HFF-Myc (cell line): ENCODE measurements at regions not wholly inside any gene's neighbourhood (a gene's known extent, or its start where the extent isn't known, plus 50 kb on each side); places are given as distances from the start of the nearest gene placed in this dataset.

Experiments used
- DNase-seq: peaks from one replicate; pipeline ENCODE4 v3.0.0-alpha.2; 2011; ENCODE audit warnings: low read depth; ENCODE audit errors: extremely low read depth
- H3K4me3 ChIP-seq: replicated peaks from 2 replicates; pipeline ENCODE4 v1.5.1; 2011; ENCODE audit warnings: low read depth, mild to moderate bottlenecking, control low read depth, low read length
- TF ChIP-seq, protein P1 (sequence below): IDR thresholded peaks from 2 replicates; pipeline ENCODE4 v1.5.1; 2012; ENCODE audit warnings: mild to moderate bottlenecking, low read depth, low read length, control low read depth; ENCODE audit errors: missing control alignments

DNA sequence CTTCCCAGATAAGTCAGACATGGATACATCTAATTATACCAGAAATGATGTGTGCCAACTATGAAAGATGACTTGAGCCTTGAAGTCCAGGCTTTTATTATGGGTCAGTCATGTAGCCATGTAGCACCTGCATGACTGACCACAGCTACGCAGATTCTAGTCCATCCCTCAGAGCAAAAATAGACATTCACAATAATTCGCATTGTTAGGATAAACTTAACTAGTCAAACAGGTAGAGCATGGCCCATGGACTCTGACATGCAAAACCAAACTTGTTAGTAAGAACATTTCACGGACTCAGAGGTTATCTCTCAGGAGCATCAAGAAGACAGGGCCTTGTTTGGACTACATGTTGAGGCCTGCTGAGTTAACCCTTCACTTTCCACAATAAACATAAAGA, 132.6 kb downstream of the PWWP3B start:
- TF ChIP-seq, protein P1, sequence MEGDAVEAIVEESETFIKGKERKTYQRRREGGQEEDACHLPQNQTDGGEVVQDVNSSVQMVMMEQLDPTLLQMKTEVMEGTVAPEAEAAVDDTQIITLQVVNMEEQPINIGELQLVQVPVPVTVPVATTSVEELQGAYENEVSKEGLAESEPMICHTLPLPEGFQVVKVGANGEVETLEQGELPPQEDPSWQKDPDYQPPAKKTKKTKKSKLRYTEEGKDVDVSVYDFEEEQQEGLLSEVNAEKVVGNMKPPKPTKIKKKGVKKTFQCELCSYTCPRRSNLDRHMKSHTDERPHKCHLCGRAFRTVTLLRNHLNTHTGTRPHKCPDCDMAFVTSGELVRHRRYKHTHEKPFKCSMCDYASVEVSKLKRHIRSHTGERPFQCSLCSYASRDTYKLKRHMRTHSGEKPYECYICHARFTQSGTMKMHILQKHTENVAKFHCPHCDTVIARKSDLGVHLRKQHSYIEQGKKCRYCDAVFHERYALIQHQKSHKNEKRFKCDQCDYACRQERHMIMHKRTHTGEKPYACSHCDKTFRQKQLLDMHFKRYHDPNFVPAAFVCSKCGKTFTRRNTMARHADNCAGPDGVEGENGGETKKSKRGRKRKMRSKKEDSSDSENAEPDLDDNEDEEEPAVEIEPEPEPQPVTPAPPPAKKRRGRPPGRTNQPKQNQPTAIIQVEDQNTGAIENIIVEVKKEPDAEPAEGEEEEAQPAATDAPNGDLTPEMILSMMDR = no peak
- H3K4me3 ChIP-seq = no peak overlapping the region
- no peak for DNase-seq

DNA sequence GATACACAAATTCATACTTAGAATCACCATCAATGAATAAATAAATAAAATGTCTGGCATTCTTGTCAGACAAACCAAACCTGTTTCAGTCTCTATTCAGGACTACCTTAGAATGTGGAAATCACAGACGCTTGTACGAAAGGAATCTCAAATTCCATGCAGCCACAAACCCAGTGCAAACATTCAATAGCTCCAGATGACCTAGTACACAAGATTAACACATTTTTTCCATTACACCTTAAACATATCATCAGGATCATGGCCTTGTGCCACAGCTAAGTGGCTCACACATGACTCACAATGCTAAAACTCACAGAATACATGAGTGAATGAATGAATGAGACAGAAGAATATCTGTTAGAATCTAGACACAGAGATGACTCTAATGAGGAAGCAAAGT, 134.2 kb downstream of the PWWP3B start:
- no peak for DNase-seq
- no peak overlapping the region for H3K4me3 ChIP-seq
- TF ChIP-seq, protein P1 = no peak

DNA sequence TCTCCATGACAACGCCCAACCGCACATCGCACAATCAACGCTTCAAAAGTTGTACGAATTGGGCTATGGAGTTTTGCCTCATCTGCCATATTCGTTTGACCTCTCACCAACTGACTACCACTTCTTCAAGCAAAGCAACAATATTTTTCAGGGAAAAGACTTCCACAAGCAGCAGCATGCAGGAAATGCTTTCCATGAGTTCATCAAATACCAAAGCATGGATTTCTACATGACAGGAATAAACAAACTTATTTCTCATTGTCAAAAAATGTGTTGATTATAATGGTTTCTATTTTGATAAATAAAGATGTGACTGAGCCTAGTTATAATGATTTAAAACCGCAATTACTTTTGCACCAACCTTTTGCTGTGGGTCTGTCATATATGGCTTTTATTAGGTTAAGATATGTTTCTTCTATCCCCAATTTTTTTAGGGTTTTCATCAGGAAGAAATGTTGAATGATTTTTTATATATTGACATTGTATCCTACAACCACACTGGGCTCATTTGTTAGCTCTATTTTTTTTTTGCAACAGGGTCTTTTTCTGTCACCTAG, 138.4 kb downstream of the PWWP3B start:
- TF ChIP-seq, protein P1 = no peak
- no peak overlapping the region for H3K4me3 ChIP-seq
- DNase-seq = no peak

DNA sequence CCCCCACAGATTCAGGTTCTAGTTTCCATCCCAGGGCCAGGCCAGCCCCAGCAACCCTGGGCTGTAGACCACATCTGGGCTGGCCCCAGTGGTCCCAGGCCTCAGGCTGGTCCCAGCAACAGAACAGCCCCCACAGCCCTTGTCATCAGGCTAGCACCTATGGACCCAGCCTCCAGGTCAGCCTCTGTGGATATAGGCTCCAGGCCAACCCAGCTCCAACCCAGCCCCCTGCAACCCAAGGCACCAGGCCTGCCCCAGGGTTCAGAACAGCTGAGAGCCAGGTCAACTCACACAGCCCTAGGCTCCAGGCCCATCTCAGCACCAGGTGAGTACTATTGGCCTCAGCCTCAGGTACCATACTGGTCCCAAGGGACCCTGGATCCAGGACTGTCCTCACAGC, 155.3 kb downstream of the PWWP3B start:
- no peak for DNase-seq
- no peak overlapping the region for H3K4me3 ChIP-seq
- TF ChIP-seq, protein P1 = no peak

DNA sequence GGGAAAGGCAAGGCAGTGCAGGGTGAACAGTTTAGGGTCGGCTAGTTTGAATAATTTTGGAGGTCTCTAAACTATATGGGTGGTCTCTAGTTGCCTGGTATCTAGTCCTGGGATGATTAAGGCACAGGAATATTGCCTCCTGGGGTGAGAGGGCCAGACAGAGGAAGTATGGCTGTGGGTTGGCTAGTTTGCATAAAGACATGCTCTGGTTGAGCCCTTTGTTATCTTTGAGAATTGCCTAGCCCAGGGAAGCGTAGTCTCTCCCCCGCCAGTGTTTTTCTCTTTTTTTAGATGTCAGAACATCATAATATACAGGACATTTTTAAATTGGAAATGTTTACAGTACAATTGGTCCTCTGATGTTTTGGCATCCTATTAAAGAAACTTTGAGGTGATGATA, 163.5 kb downstream of the PWWP3B start:
- H3K4me3 ChIP-seq = no peak overlapping the region
- TF ChIP-seq, protein P1 = no peak
- DNase-seq = no peak

DNA sequence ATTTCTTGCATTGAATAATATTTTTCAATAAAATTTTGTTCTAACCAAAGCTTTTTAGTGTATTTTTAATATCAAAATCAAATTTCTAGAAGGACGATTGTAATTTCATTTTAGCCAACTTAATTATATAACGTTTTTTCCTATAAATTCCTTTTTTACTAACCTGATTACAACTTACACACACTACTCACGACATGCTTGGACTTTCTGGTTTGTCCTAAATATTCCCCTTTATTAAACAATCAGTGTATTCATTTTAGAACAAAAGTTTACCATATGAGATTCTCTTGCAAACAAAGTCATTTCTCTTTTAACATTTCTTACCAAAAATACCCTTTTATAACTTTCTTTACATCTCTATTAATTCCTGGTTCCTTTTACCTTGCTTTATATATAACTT, 173.7 kb downstream of the PWWP3B start:
- TF ChIP-seq, protein P1 = no peak
- H3K4me3 ChIP-seq = no peak overlapping the region
- DNase-seq = no peak

DNA sequence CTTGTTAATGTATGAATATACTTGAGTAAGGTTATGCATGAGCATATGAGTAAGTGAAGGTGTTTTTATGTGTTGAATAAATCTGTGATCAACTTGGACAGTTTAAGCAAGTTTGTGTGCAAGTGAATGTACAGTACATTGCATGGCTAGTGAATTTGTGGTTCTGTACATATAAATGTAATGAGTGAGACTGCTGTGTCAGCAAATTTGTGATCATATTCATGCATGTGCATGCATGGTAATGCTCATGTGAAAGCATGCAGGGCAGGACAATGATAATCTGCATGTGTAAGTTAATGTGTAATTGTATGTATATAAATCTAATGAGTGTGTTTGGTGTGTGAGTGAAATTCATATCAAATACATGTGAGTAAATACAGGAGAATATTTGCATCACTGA, 188.5 kb downstream of the PWWP3B start:
- no peak for DNase-seq
- H3K4me3 ChIP-seq = no peak overlapping the region
- TF ChIP-seq, protein P1 = no peak
